ENCODE measurements at regions not wholly inside any gene's neighbourhood (a gene's known extent, or its start where the extent isn't known, plus 50 kb on each side); places are given as distances from the start of the nearest gene placed in this dataset.

- H3K79me2 ChIP-seq (ENCODE audit: insufficient read depth, low read depth, low read length) = no peaks in the 10 kb centered on the region
- no TSS peak for BruUV-seq (replicated peaks)
- H3K27ac ChIP-seq (ENCODE audit: low read depth, low read length, poor library complexity, severe bottlenecking) = no peak overlapping the region
- H4K20me1 ChIP-seq (ENCODE audit: insufficient read depth, low read length) = no peaks in the 10 kb centered on the region
- H2AFZ ChIP-seq (ENCODE audit: low read length) = no peak overlapping the region
- DNase-seq (ENCODE audit: low spot score) = no peak
- peaks cover 11% of the 10 kb centered on the region for H3K4me1 ChIP-seq (ENCODE audit: insufficient read depth, low read length, poor library complexity, severe bottlenecking)
- POLR2A ChIA-PET = interaction anchor here (0.7 to 1.0 kb wide), 2 partner anchors 35 to 687 kb away, joined by 3 to 4 read pairs; no protein-coding TSS in a partner anchor
- no peak for TF ChIP-seq EZH2phosphoT487 (IDR thresholded peaks at IDR 0.05; ENCODE audit: borderline replicate concordance, low read depth, low read length)
- TF ChIP-seq, protein P1, sequence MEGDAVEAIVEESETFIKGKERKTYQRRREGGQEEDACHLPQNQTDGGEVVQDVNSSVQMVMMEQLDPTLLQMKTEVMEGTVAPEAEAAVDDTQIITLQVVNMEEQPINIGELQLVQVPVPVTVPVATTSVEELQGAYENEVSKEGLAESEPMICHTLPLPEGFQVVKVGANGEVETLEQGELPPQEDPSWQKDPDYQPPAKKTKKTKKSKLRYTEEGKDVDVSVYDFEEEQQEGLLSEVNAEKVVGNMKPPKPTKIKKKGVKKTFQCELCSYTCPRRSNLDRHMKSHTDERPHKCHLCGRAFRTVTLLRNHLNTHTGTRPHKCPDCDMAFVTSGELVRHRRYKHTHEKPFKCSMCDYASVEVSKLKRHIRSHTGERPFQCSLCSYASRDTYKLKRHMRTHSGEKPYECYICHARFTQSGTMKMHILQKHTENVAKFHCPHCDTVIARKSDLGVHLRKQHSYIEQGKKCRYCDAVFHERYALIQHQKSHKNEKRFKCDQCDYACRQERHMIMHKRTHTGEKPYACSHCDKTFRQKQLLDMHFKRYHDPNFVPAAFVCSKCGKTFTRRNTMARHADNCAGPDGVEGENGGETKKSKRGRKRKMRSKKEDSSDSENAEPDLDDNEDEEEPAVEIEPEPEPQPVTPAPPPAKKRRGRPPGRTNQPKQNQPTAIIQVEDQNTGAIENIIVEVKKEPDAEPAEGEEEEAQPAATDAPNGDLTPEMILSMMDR (conservative IDR thresholded peaks at IDR 0.05; ENCODE audit: low read length) = no peak
- H3K9me3 ChIP-seq (ENCODE audit: low read length) = no peaks in the 10 kb centered on the region
- CTCF ChIA-PET (ENCODE audit: unreplicated experiment) = no interaction called here
- H3K36me3 ChIP-seq (ENCODE audit: insufficient read depth, low read length) = no peaks in the 10 kb centered on the region
- no peaks in the 10 kb centered on the region for H3K9me2 ChIP-seq (ENCODE audit: insufficient read depth, low read length)
- no peak overlapping the region for H3K4me3 ChIP-seq (ENCODE audit: low read depth, low read length, poor library complexity, severe bottlenecking)
- H3K4me2 ChIP-seq (ENCODE audit: low read length) = no peak overlapping the region
- intact Hi-C loops (cut with micrococcal nuclease; ENCODE audit: unreplicated experiment) = no loop called here
Measured at GRCh38 chr10:78547397-78547796, 513.7 kb downstream of the RPS24 start.

- POLR2A ChIA-PET = no interaction called here
- intact Hi-C loops (cut with micrococcal nuclease; ENCODE audit: unreplicated experiment) = no loop called here
- Histone ChIP-seq H3K79me2 (ENCODE audit: insufficient read depth, low read depth, low read length) (no peaks in the 10 kb centered on the region), H2AFZ (ENCODE audit: low read length) (no peak overlapping the region), H3K4me1 (ENCODE audit: insufficient read depth, low read length, poor library complexity, severe bottlenecking) (peaks cover 17% of the 10 kb centered on the region), H3K9me2 (ENCODE audit: insufficient read depth, low read length) (no peaks in the 10 kb centered on the region), H4K20me1 (ENCODE audit: insufficient read depth, low read length) (no peaks in the 10 kb centered on the region), H3K36me3 (ENCODE audit: insufficient read depth, low read length) (no peaks in the 10 kb centered on the region), H3K4me2 (ENCODE audit: low read length) (no peak overlapping the region), H3K9me3 (ENCODE audit: low read length) (no peaks in the 10 kb centered on the region), H3K27ac (ENCODE audit: low read depth, low read length, poor library complexity, severe bottlenecking) (no peak overlapping the region), H3K4me3 (ENCODE audit: low read depth, low read length, poor library complexity, severe bottlenecking) (no peak overlapping the region)
- TF ChIP-seq EZH2phosphoT487 (IDR thresholded peaks at IDR 0.05; ENCODE audit: borderline replicate concordance, low read depth, low read length) = no peak
- TF ChIP-seq, protein P1 (conservative IDR thresholded peaks at IDR 0.05; ENCODE audit: low read length) = no peak
- DNase-seq (ENCODE audit: low spot score) = no peak
- BruUV-seq (replicated peaks) = no TSS peak
- CTCF ChIA-PET (ENCODE audit: unreplicated experiment) = no interaction called here
Measured at GRCh38 chr10:78547905-78548304, 514.2 kb downstream of the RPS24 start.

GRCh38 chr10:78548369-78548768 is 514.7 kb downstream of the RPS24 start:
- TF ChIP-seq, protein P1 (conservative IDR thresholded peaks at IDR 0.05; ENCODE audit: low read length) = no peak
- no peak for TF ChIP-seq EZH2phosphoT487 (IDR thresholded peaks at IDR 0.05; ENCODE audit: borderline replicate concordance, low read depth, low read length)
- no peaks in the 10 kb centered on the region for H3K9me2 ChIP-seq (ENCODE audit: insufficient read depth, low read length)
- H3K4me1 ChIP-seq (ENCODE audit: insufficient read depth, low read length, poor library complexity, severe bottlenecking) = peaks cover 21% of the 10 kb centered on the region
- H3K4me2 ChIP-seq (ENCODE audit: low read length) = no peak overlapping the region
- DNase-seq (ENCODE audit: low spot score) = no peak
- H3K4me3 ChIP-seq (ENCODE audit: low read depth, low read length, poor library complexity, severe bottlenecking) = no peak overlapping the region
- H3K27ac ChIP-seq (ENCODE audit: low read depth, low read length, poor library complexity, severe bottlenecking) = no peak overlapping the region
- no peaks in the 10 kb centered on the region for H4K20me1 ChIP-seq (ENCODE audit: insufficient read depth, low read length)
- intact Hi-C loops (cut with micrococcal nuclease; ENCODE audit: unreplicated experiment) = no loop called here
- BruUV-seq (replicated peaks) = no TSS peak
- H3K79me2 ChIP-seq (ENCODE audit: insufficient read depth, low read depth, low read length) = no peaks in the 10 kb centered on the region
- ChIA-PET POLR2A (interaction anchor here (0.8 kb wide), 1 partner anchor 10 kb away, joined by 3 read pairs; no protein-coding TSS in a partner anchor), CTCF (ENCODE audit: unreplicated experiment) (no interaction called here)
- no peaks in the 10 kb centered on the region for H3K36me3 ChIP-seq (ENCODE audit: insufficient read depth, low read length)
- no peaks in the 10 kb centered on the region for H3K9me3 ChIP-seq (ENCODE audit: low read length)
- H2AFZ ChIP-seq (ENCODE audit: low read length) = no peak overlapping the region

All from OCI-LY7 (cell line).